Testis (tissue), 2 donors: ENCODE measurements at regions not wholly inside any gene's neighbourhood (a gene's known extent, or its start where the extent isn't known, plus 50 kb on each side); places are given as distances from the start of the nearest gene placed in this dataset.

Experiments used
- DNase-seq: peaks from one replicate; pipeline ENCODE4 v3.0.0-alpha.2; 2019
- H3K27ac ChIP-seq, 2 donors: fragments of 200-600 bp; sonication (generic); one replicate each; pipeline ENCODE4 v1.5.1; 2019
- H3K27me3 ChIP-seq: fragments of 200-600 bp; sonication (generic); one replicate; pipeline ENCODE4 v1.5.1; 2019
- H3K36me3 ChIP-seq: fragments of 200-600 bp; sonication (generic); one replicate; pipeline ENCODE4 v1.5.1; 2017; ENCODE audit warnings: low read depth; ENCODE audit errors: missing control alignments
- H3K4me1 ChIP-seq: fragments of 200-600 bp; sonication (generic); one replicate; pipeline ENCODE4 v1.5.1; 2019
- H3K4me3 ChIP-seq, 2 donors: fragments of 200-600 bp; sonication (generic); one replicate each; pipeline ENCODE4 v1.5.1; 2017 to 2019
- H3K9me3 ChIP-seq: fragments of 200-600 bp; sonication (generic); one replicate; pipeline ENCODE4 v1.5.1; 2017
- POLR2A ChIP-seq: fragments of 450-650 bp; IDR thresholded peaks from one replicate; pipeline ENCODE4 v1.6.1; 2017; ENCODE audit warnings: antibody characterized with exemption, mild to moderate bottlenecking, moderate library complexity
- WGBS, 2 donors: methylation state at CpG; one replicate each; pipeline ENCODE4 v1.1.5; 2018; 5-methylcytosine and 5-hydroxymethylcytosine counted together
- intact Hi-C: fragments of 100-400 bp; cut with DNase I; formaldehyde crosslinking; loops from one replicate; pipeline ENCODE4 v1.15.1; 2023; ENCODE audit warnings: low total_unique reads
- TF ChIP-seq, protein P1 (sequence below), 3 experiments: fragments of 450-650 bp in 2 of 3; fragments of 200-600 bp in 1 of 3; sonication (generic) in 1 of 3; IDR thresholded peaks; one replicate each; pipeline ENCODE4 v1.5.1; 2016 to 2019; ENCODE audit warnings: antibody characterized with exemption in 3 of 3, mild to moderate bottlenecking in 2 of 3, moderate library complexity in 1 of 3

DNA sequence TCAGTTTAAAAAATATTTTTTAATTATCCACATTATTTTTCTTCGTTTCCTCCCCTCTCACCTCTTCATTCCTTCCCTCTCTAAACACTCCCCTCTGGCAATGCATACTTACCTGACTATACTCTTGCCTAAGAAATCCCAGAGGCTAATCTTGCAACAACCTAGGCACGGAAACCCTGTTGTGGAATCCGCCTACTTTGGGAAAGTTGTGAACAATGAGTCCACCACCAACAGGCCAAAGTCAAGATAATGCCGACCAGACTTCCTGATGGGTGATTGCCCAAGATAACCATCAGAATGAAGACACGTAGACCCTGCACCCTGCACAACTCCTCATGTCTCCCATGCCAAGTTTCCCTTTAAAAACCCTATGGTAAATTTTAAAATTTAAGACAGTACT, 521.5 kb downstream of the KIF20B start:
- no peaks in the 10 kb centered on the region for H3K36me3 ChIP-seq
- no peak overlapping the region for H3K4me3 ChIP-seq
- intact Hi-C loops = no loop called here
- DNase-seq = no peak
- H3K9me3 ChIP-seq = no peaks in the 10 kb centered on the region
- no peaks in the 10 kb centered on the region for H3K27me3 ChIP-seq
- TF ChIP-seq POLR2A = no peak
- TF ChIP-seq, protein P1, sequence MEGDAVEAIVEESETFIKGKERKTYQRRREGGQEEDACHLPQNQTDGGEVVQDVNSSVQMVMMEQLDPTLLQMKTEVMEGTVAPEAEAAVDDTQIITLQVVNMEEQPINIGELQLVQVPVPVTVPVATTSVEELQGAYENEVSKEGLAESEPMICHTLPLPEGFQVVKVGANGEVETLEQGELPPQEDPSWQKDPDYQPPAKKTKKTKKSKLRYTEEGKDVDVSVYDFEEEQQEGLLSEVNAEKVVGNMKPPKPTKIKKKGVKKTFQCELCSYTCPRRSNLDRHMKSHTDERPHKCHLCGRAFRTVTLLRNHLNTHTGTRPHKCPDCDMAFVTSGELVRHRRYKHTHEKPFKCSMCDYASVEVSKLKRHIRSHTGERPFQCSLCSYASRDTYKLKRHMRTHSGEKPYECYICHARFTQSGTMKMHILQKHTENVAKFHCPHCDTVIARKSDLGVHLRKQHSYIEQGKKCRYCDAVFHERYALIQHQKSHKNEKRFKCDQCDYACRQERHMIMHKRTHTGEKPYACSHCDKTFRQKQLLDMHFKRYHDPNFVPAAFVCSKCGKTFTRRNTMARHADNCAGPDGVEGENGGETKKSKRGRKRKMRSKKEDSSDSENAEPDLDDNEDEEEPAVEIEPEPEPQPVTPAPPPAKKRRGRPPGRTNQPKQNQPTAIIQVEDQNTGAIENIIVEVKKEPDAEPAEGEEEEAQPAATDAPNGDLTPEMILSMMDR (IDR thresholded peaks at IDR 0.05) = no peak
- no peak overlapping the region for H3K27ac ChIP-seq
- no peaks in the 10 kb centered on the region for H3K4me1 ChIP-seq
- WGBS, 2 donors = 85 to 89% methylated on average over 5 of the region's 5 CpGs

GRCh38 chr10:90224791-90225566, 523.6 kb downstream of the KIF20B start:
- intact Hi-C loops = no loop called here
- WGBS, 2 donors = 88 to 89% methylated on average over 2 of the region's 2 CpGs
- no peak overlapping the region for H3K27ac ChIP-seq

DNA sequence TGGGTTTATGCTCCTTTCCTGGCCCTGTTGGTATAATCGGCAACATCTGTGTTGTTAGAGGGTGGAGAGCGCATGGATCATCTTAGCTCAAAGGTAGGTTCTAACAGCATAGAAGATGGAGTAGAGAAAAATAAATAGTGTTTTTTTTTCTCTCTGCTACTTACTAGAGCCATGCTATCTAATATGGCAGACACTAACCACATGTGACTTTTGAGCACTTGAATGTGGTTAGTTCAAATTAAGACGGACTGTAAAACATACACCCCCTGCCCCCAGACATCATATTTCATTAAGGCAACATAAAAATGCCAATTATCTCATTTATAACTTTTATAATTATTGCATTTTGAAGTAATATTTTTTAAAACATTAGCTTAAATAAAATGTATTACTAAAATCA, 525.1 kb downstream of the KIF20B start:
- H3K27ac ChIP-seq = no peak overlapping the region
- no peak for DNase-seq
- TF ChIP-seq, protein P1 (IDR thresholded peaks at IDR 0.05) = no peak
- TF ChIP-seq POLR2A = no peak
- WGBS, 2 donors = 88% methylated on average over 3 of the region's 3 CpGs
- no peaks in the 10 kb centered on the region for H3K9me3 ChIP-seq
- H3K4me1 ChIP-seq = no peaks in the 10 kb centered on the region
- H3K27me3 ChIP-seq = no peaks in the 10 kb centered on the region
- intact Hi-C loops = no loop called here
- no peak overlapping the region for H3K4me3 ChIP-seq
- H3K36me3 ChIP-seq = no peaks in the 10 kb centered on the region

More at GRCh38 chr10:90224791-90225566, 523.6 kb downstream of the KIF20B start:
- DNase-seq = no peak
- Histone ChIP-seq H3K36me3 (no peaks in the 10 kb centered on the region), H3K4me1 (no peaks in the 10 kb centered on the region), H3K9me3 (no peaks in the 10 kb centered on the region), H3K27me3 (no peaks in the 10 kb centered on the region), H3K4me3 (no peak overlapping the region)
- TF ChIP-seq, protein P1 (IDR thresholded peaks at IDR 0.05) = no peak
- TF ChIP-seq POLR2A = no peak

GRCh38 chr10:90227217-90227656, 525.8 kb downstream of the KIF20B start:
- no peaks in the 10 kb centered on the region for H3K27me3 ChIP-seq
- no peak for TF ChIP-seq POLR2A
- TF ChIP-seq, protein P1 (IDR thresholded peaks at IDR 0.05) = no peak
- H3K36me3 ChIP-seq = no peaks in the 10 kb centered on the region
- intact Hi-C loops = no loop called here
- H3K9me3 ChIP-seq = no peaks in the 10 kb centered on the region
- H3K27ac ChIP-seq = no peak overlapping the region
- H3K4me1 ChIP-seq = no peaks in the 10 kb centered on the region
- no peak overlapping the region for H3K4me3 ChIP-seq
- 69 to 78% methylated on average over 2 of the region's 2 CpGs for WGBS, 2 donors
- no peak for DNase-seq

GRCh38 chr10:90227786-90228185, 526.4 kb downstream of the KIF20B start:
- H3K9me3 ChIP-seq = no peaks in the 10 kb centered on the region
- intact Hi-C loops = no loop called here
- no peaks in the 10 kb centered on the region for H3K4me1 ChIP-seq
- 87% methylated on average over 2 of the region's 2 CpGs for WGBS, 2 donors
- no peak overlapping the region for H3K27ac ChIP-seq
- H3K27me3 ChIP-seq = no peaks in the 10 kb centered on the region
- H3K4me3 ChIP-seq = no peak overlapping the region
- H3K36me3 ChIP-seq = no peaks in the 10 kb centered on the region
- TF ChIP-seq, protein P1 (IDR thresholded peaks at IDR 0.05) = no peak
- no peak for TF ChIP-seq POLR2A
- DNase-seq = no peak
